Omental fat pad (tissue), 3 donors: ENCODE measurements at regions not wholly inside any gene's neighbourhood (a gene's known extent, or its start where the extent isn't known, plus 50 kb on each side); places are given as distances from the start of the nearest gene placed in this dataset.

Experiments used
- ATAC-seq: fragments of 150-250 bp; one replicate; pipeline ENCODE4 v1.9.1; 2016; ENCODE audit warnings: mild to moderate bottlenecking, moderate library complexity; ENCODE audit not compliant: low FRiP score
- DNase-seq: peaks from one replicate; pipeline ENCODE4 v3.0.0-alpha.2; 2019; ENCODE audit warnings: low spot score
- TF ChIP-seq, protein P1 (sequence below), 3 donors: fragments of 450-650 bp; IDR thresholded peaks; one replicate each; pipeline ENCODE4 v1.5.1; 2016 to 2017; ENCODE audit warnings: antibody characterized with exemption in 3 of 3, mild to moderate bottlenecking in 3 of 3, moderate library complexity in 2 of 3

DNA sequence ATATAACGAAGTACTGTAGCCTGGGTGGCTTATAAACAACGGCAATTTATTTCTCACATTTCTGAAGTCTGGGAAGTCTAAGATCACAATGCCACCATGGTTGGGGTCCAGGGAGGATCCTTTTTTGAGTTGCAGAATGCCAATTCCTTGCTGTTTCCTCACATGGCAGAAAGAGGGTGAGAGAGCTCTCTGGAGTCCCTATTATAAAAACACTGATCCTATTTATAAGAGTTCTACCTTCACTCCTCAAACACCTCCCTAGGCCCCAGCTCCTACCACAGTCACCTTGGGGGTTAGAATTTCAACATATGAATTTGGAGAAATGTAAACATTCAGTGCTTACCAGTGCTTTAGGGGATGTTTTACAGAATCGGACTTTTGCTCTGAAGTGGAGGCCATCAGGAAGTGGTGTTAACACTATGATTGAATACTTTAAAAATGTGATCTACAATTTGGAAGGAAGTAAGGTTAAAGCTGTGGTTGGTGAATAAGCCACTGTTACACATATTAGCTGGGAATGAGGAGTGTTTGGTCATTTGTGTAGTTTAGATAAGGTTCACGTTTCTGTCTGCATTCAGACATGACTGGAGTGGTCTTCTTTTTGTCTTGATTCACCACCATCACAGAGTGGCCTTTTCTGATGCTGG lies 79.9 kb upstream of the SPTLC3 start:
- ATAC-seq: no peak
- no peak for DNase-seq
- TF ChIP-seq, protein P1, sequence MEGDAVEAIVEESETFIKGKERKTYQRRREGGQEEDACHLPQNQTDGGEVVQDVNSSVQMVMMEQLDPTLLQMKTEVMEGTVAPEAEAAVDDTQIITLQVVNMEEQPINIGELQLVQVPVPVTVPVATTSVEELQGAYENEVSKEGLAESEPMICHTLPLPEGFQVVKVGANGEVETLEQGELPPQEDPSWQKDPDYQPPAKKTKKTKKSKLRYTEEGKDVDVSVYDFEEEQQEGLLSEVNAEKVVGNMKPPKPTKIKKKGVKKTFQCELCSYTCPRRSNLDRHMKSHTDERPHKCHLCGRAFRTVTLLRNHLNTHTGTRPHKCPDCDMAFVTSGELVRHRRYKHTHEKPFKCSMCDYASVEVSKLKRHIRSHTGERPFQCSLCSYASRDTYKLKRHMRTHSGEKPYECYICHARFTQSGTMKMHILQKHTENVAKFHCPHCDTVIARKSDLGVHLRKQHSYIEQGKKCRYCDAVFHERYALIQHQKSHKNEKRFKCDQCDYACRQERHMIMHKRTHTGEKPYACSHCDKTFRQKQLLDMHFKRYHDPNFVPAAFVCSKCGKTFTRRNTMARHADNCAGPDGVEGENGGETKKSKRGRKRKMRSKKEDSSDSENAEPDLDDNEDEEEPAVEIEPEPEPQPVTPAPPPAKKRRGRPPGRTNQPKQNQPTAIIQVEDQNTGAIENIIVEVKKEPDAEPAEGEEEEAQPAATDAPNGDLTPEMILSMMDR (IDR thresholded peaks at IDR 0.05): no peak

DNA sequence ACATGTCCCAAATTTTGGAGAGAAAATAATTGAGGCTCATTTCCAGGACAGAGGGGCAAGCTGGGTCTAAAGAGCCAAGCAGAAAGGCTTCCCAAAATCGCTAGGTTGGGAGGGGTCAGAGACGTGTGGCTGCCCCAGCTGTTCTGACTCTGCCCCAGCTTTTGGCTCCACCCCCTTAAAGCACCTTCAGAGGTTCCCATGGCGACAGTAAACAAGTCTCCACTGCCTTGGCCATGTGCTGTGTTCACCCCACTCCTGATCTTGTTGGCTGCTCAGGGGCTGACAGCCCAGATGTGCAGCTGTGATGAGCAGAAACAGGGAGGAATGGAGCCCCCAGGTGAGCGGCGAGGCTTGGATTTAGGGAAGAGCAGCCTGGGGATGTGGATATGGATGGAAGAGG lies 72.8 kb upstream of the SPTLC3 start:
- ATAC-seq (no peak), DNase-seq (no peak)
- TF ChIP-seq, protein P1 (IDR thresholded peaks at IDR 0.05): no peak

DNA sequence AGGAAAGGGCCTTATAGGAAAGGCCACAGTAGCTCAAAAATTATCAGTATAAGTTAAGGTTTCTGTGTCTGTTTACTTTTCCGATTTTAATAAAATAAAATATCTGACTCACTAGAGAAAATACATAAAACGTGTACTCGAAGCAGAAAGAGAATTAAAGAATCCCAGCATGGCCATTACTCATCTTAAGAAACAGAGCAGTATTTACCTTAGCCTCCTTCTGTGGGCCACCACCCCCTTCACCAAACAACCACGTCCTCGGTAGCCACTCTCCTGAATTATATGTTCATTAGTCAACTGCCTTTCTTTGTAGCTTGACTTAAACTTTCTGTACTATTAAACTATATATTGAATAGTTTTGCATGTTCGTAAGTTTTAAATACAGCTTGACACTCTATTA lies 72.2 kb upstream of the SPTLC3 start:
- ATAC-seq (no peak), DNase-seq (no peak)
- TF ChIP-seq, protein P1 (IDR thresholded peaks at IDR 0.05): no peak

DNA sequence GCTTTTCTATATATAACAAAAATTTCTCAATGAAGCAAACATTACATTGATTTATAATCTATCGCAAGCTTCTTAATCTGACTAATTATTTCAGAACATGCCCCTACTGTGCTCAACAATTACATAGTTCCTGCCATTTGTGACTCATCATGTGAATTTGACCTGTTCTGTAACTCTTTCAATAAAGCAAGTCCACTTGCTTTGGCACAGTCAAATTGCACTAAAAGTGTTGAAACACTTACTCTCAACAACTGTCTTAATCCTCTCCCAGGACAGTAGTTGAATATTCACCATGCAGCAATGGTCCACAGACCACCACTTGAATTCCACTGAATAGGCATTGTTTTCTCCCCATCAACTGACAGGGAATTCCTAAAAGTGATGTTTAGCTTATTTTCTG lies 67.7 kb upstream of the SPTLC3 start:
- ATAC-seq: no peak
- no peak for DNase-seq
- TF ChIP-seq, protein P1 (IDR thresholded peaks at IDR 0.05): no peak

DNA sequence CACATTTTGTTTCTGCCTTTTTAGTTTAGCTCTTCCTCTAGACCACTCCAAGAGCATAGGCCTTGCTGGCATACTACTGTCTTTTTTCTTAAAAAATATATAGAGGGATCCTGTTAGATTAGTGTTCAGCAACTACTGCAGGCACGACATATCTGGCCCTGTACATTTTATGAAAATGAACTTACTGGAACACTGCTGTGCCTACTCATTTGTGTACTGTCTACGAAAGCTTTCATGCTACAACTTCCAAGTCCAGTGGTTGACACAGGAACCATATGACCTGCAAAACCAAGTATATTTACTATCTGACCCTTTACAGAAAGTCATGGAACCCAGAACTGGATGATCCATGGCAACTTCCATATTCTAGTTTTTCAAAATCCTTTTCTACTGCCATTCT lies 66.6 kb upstream of the SPTLC3 start:
- TF ChIP-seq, protein P1 (IDR thresholded peaks at IDR 0.05): no peak
- no peak for ATAC-seq
- DNase-seq: no peak

DNA sequence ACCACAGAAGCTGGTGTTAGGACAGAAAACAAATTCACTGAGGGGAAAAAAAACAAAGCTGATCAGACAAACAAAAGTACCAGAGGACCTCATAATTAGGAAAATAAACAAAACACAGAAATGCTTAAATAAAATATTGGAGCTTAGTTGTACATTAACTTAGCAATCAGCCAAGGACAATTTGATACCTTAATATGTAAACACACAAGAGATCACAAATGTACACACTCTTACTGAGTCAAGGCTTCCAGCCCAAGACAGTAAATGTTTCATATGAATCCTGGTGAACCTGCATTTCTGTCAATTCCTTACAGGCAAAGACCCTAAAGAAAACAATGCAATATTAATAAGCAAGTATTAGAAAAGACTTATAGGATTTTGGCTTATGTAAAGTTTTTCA lies 62.0 kb upstream of the SPTLC3 start:
- ATAC-seq: no peak
- TF ChIP-seq, protein P1 (IDR thresholded peaks at IDR 0.05): no peak

DNA sequence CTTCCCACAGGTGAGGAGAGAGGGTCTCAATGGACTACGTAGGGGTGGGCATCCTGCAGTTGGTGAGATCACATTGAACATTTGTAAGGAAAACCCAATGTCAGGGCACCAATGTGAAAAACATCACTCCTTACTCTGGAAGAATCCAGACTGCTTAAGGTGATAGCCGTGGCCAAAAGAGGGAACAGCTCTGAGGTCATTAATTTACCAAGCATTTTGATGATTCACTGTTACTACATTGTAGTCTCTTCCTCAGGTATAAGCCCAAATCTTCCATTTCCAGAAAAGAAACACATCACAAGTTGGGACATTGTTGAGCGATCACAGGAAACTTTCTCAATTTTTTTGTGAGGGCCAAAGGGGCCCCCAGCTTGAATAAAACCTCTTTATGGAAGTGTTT lies 61.1 kb upstream of the SPTLC3 start:
- ATAC-seq (no peak), DNase-seq (no peak)
- TF ChIP-seq, protein P1 (IDR thresholded peaks at IDR 0.05): no peak

More for the DNA sequence above, 62.0 kb upstream of the SPTLC3 start:
- no peak for DNase-seq
